ENCODE measurements at regions not wholly inside any gene's neighbourhood (a gene's known extent, or its start where the extent isn't known, plus 50 kb on each side); places are given as distances from the start of the nearest gene placed in this dataset.
A peak's percentile ranks its signal among the peaks of the same experiment; 100 is the strongest.

GRCh38 chr21:35838987-35839763 is 221.2 kb downstream of the SETD4 start:
- no peaks in the 10 kb centered on the region for H3K36me3 ChIP-seq
- TF ChIP-seq POLR2A (IDR thresholded peaks at IDR 0.05) = no peak
- TF ChIP-seq CTCF (IDR thresholded peaks at IDR 0.05 in 4 of 5, conservative IDR thresholded peaks at IDR 0.05 in 1 of 5) = no peak
- in situ Hi-C loops (cut with MboI; ENCODE audit: low sequenced_read_pairs in 4 of 4) = loop anchor here (10.0 to 25.0 kb wide), 3 partner anchors 944 to 1102 kb away; no protein-coding TSS in a partner anchor
- H3K27ac ChIP-seq = peak overlapping the region in 1 of 4 donors; percentile 5
- no peaks in the 10 kb centered on the region for H3K9me3 ChIP-seq
- no peaks in the 10 kb centered on the region for H3K27me3 ChIP-seq
- peak; percentile 55 to 70 for ATAC-seq
- intact Hi-C loops (cut with DNase I; ENCODE audit: low total_unique reads) = no loop called here
- peaks cover 0 to 4% of the 10 kb centered on the region in 2 donors for H3K4me1 ChIP-seq
- DNase-seq = no peak
- no peak overlapping the region for H3K4me3 ChIP-seq

GRCh38 chr21:35838350-35838749 is 222.0 kb downstream of the SETD4 start:
- H3K4me1 ChIP-seq = peaks cover 0 to 4% of the 10 kb centered on the region in 2 donors
- no peaks in the 10 kb centered on the region for H3K9me3 ChIP-seq
- in situ Hi-C loops (cut with MboI; ENCODE audit: low sequenced_read_pairs in 4 of 4) = loop anchor here (10.0 to 25.0 kb wide), 3 partner anchors 944 to 1101 kb away; no protein-coding TSS in a partner anchor
- no peak overlapping the region for H3K4me3 ChIP-seq
- H3K36me3 ChIP-seq = no peaks in the 10 kb centered on the region
- DNase-seq (no peak), ATAC-seq (no peak)
- H3K27me3 ChIP-seq = peaks cover 0 to under 1% (median 0%) of the 10 kb centered on the region in 3 donors
- TF ChIP-seq POLR2A (IDR thresholded peaks at IDR 0.05) (no peak), CTCF (IDR thresholded peaks at IDR 0.05 in 4 of 5, conservative IDR thresholded peaks at IDR 0.05 in 1 of 5) (no peak)
- intact Hi-C loops (cut with DNase I; ENCODE audit: low total_unique reads) = no loop called here
- H3K27ac ChIP-seq = no peak overlapping the region

- H3K4me1 ChIP-seq = no peaks in the 10 kb centered on the region
- H3K36me3 ChIP-seq = no peaks in the 10 kb centered on the region
- DNase-seq (no peak), ATAC-seq (no peak)
- in situ Hi-C loops (cut with MboI; ENCODE audit: low sequenced_read_pairs in 4 of 4) (loop anchor here (10.0 to 25.0 kb wide), 3 partner anchors 939 to 1097 kb away; no protein-coding TSS in a partner anchor), intact Hi-C loops (cut with DNase I; ENCODE audit: low total_unique reads) (no loop called here)
- H3K27ac ChIP-seq = no peak overlapping the region
- no peaks in the 10 kb centered on the region for H3K9me3 ChIP-seq
- H3K27me3 ChIP-seq = peaks cover 0 to 8% (median 0%) of the 10 kb centered on the region in 3 donors
- no peak overlapping the region for H3K4me3 ChIP-seq
- TF ChIP-seq POLR2A (IDR thresholded peaks at IDR 0.05) (no peak), CTCF (IDR thresholded peaks at IDR 0.05 in 4 of 5, conservative IDR thresholded peaks at IDR 0.05 in 1 of 5) (no peak)
These were observed 226.3 kb downstream of the SETD4 start for GRCh38 chr21:35833991-35834390.

- TF ChIP-seq CTCF (IDR thresholded peaks at IDR 0.05 in 4 of 5, conservative IDR thresholded peaks at IDR 0.05 in 1 of 5) (no peak), POLR2A (IDR thresholded peaks at IDR 0.05) (no peak)
- ATAC-seq (no peak), DNase-seq (no peak)
- in situ Hi-C loops (cut with MboI; ENCODE audit: low sequenced_read_pairs in 4 of 4) (loop anchor here (10.0 to 25.0 kb wide), 3 partner anchors 939 to 1096 kb away; no protein-coding TSS in a partner anchor), intact Hi-C loops (cut with DNase I; ENCODE audit: low total_unique reads) (no loop called here)
- Histone ChIP-seq H3K4me3 (no peak overlapping the region), H3K9me3 (no peaks in the 10 kb centered on the region), H3K4me1 (no peaks in the 10 kb centered on the region), H3K27me3 (peaks cover 0 to 8% (median 0%) of the 10 kb centered on the region in 3 donors), H3K27ac (no peak overlapping the region), H3K36me3 (no peaks in the 10 kb centered on the region)
These were observed 226.9 kb downstream of the SETD4 start for GRCh38 chr21:35833388-35833787.
